ENCODE measurements at regions not wholly inside any gene's neighbourhood (a gene's known extent, or its start where the extent isn't known, plus 50 kb on each side); places are given as distances from the start of the nearest gene placed in this dataset.

DNA sequence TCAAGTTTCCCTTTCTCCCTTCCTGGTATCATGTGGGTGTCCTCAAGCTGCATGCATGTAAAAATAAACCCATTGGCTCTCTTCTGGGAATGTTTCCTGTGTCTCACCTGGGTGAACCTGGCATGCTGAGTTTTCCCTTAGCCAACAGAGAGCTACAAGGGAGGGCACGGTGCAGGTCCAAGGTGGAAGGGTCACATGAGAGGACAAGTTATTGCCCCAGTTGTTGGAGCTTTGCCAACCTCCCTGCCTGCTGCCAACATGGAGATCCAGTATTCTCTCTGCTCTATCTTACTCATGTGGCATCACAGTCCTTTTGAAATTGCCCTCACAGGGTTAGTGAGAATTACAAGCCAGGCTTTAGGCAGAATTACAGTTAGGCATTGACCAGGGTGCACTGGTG, 196.1 kb upstream of the GYPA start (continued):
- TF ChIP-seq CEBPB (IDR thresholded peaks at IDR 0.05; ENCODE audit: low read depth, low read length) (no peak), RAD21 (IDR thresholded peaks at IDR 0.05 in 1 of 2, conservative IDR thresholded peaks at IDR 0.05 in 1 of 2; ENCODE audit: low read depth in 2 of 2, low read length in 2 of 2) (no peak), SIX5 (IDR thresholded peaks at IDR 0.05; ENCODE audit: low read depth, low read length) (no peak), CHD2 (IDR thresholded peaks at IDR 0.05; ENCODE audit: low read length) (no peak), KDM5A (IDR thresholded peaks at IDR 0.05; ENCODE audit: low read length) (no peak), RXRA (IDR thresholded peaks at IDR 0.05; ENCODE audit: insufficient read depth, low read depth, low read length) (no peak), TBP (IDR thresholded peaks at IDR 0.05; ENCODE audit: low read depth, low read length) (no peak)

Data from H1 (cell line).